Esophagus muscularis mucosa (tissue), 4 donors: ENCODE measurements at regions not wholly inside any gene's neighbourhood (a gene's known extent, or its start where the extent isn't known, plus 50 kb on each side); places are given as distances from the start of the nearest gene placed in this dataset.

Source experiments
- EP300 ChIP-seq: sonication (generic); formaldehyde crosslinking; IDR thresholded peaks from one replicate; pipeline ENCODE4 v1.6.1; 2017; ENCODE audit warnings: antibody characterized with exemption
- POLR2A ChIP-seq: fragments of 450-650 bp; IDR thresholded peaks from one replicate; pipeline ENCODE4 v1.6.1; 2017; ENCODE audit warnings: antibody characterized with exemption, moderate library complexity, mild to moderate bottlenecking, low read depth
- POLR2AphosphoS5 ChIP-seq, 2 donors: sonication (generic); formaldehyde crosslinking; IDR thresholded peaks; one replicate each; pipeline ENCODE4 v1.6.1; 2017; ENCODE audit warnings: antibody characterized with exemption in 2 of 2
- TF ChIP-seq, protein P1 (sequence below), 3 experiments: fragments of 200-600 bp in 2 of 3; fragments of 450-650 bp in 1 of 3; sonication (generic) in 2 of 3; IDR thresholded peaks; one replicate each; pipeline ENCODE4 v1.5.1; 2017 to 2019; ENCODE audit warnings: antibody characterized with exemption in 3 of 3, mild to moderate bottlenecking in 2 of 3, moderate library complexity in 1 of 3

DNA sequence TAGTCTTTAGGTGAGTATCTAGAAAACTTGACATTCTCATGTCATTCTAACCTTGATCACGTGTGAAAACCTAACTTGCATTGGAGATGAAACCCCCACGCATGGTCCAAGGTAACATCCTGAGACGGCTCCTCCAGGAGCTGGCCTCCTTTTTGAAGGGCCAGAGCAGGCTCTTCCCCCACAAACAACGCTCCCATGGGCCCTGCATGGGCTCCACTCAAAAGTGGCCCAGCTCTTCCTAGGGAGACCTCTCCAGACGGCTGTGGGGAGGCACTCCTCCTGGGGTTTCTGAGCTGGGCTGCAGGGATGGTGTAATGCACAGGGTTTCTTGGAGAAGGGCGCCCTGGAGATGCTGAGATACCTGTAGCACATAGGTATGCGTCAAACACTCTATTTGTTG is 296.2 kb upstream of the IRX1 start:
- TF ChIP-seq, protein P1, sequence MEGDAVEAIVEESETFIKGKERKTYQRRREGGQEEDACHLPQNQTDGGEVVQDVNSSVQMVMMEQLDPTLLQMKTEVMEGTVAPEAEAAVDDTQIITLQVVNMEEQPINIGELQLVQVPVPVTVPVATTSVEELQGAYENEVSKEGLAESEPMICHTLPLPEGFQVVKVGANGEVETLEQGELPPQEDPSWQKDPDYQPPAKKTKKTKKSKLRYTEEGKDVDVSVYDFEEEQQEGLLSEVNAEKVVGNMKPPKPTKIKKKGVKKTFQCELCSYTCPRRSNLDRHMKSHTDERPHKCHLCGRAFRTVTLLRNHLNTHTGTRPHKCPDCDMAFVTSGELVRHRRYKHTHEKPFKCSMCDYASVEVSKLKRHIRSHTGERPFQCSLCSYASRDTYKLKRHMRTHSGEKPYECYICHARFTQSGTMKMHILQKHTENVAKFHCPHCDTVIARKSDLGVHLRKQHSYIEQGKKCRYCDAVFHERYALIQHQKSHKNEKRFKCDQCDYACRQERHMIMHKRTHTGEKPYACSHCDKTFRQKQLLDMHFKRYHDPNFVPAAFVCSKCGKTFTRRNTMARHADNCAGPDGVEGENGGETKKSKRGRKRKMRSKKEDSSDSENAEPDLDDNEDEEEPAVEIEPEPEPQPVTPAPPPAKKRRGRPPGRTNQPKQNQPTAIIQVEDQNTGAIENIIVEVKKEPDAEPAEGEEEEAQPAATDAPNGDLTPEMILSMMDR (IDR thresholded peaks at IDR 0.05) = no peak
- no peak for TF ChIP-seq POLR2A
- no peak for TF ChIP-seq POLR2AphosphoS5 (IDR thresholded peaks at IDR 0.05)
- no peak for TF ChIP-seq EP300
